HepG2 (cell line): ENCODE measurements at regions not wholly inside any gene's neighbourhood (a gene's known extent, or its start where the extent isn't known, plus 50 kb on each side); places are given as distances from the start of the nearest gene placed in this dataset.

ENCODE experiments used
- ATAC-seq: fragments of 200-7000 bp; cut with Tn5 transposase; 3 replicates; pipeline ENCODE4 v1.9.1; 2020; ENCODE audit warnings: mild to moderate bottlenecking, moderate library complexity
- BruUV-seq: library from RNA; stranded (reverse); fragments of 400-500 nt; replicated peaks from 2 replicates; lab custom pipeline; 2021; lab: Mats Ljungman, UMichigan
- CTCF ChIA-PET: fragments of 300-600 bp; formaldehyde crosslinking; extraction: SDS; loops from one replicate; lab custom pipeline; 2021; ENCODE audit warnings: low total read pairs, inconsistent platforms, low intra/inter-chr PET ratio; lab: Yijun Ruan, JAX
- POLR2A ChIA-PET: fragments of 350-600 bp; sonication (Branson Sonifier 250); formaldehyde crosslinking; loops from one replicate; lab custom pipeline; 2020; ENCODE audit warnings: antibody characterized with exemption, inconsistent platforms; lab: Yijun Ruan, JAX
- DNase-seq: peaks from one replicate; pipeline ENCODE4 v3.0.0-alpha.2; 2015; ENCODE audit warnings: low spot score
- FAIRE-seq: peaks from 3 replicates; lab custom pipeline; 2011; peaks lifted over from hg19 to GRCh38; lab: Jason Lieb, UNC
- H2AFZ ChIP-seq: one replicate; pipeline ENCODE4 v1.6.1; 2011; ENCODE audit warnings: low read length, inconsistent platforms
- H3K27ac ChIP-seq: fragments of 300-600 bp; 3 replicates; pipeline ENCODE4 v1.8.0; 2011; ENCODE audit warnings: mixed run types, mild to moderate bottlenecking, mixed read lengths, low read length, inconsistent platforms; ENCODE audit not compliant: insufficient read depth; ENCODE audit errors: extremely low read length
- H3K27me3 ChIP-seq, 2 experiments: fragments of 200-600 bp in 1 of 2; 2 replicates in 1 of 2; 3 replicates in 1 of 2; pipeline versions ENCODE4 v1.6.0 to v1.8.0; 2011; ENCODE audit warnings: low read length in 2 of 2, mild to moderate bottlenecking in 2 of 2, moderate library complexity in 2 of 2, inconsistent platforms in 1 of 2; ENCODE audit not compliant: insufficient read depth in 2 of 2, control insufficient read depth in 1 of 2
- H3K36me3 ChIP-seq, 2 experiments: fragments of 200-600 bp in 1 of 2; replicated peaks in 1 of 2; 2 replicates in 1 of 2; 3 replicates in 1 of 2; pipeline versions ENCODE4 v1.5.1 to v1.8.0; 2011; ENCODE audit warnings: low read length in 2 of 2, inconsistent platforms in 1 of 2; ENCODE audit not compliant: insufficient read depth in 2 of 2, control insufficient read depth in 1 of 2
- H3K4me1 ChIP-seq: 2 replicates; pipeline ENCODE4 v1.5.1; 2012; ENCODE audit warnings: low read length, inconsistent platforms; ENCODE audit not compliant: insufficient read depth
- H3K4me2 ChIP-seq: 2 replicates; pipeline ENCODE4 v1.6.0; 2011; ENCODE audit warnings: low read depth, low read length, inconsistent platforms
- H3K4me3 ChIP-seq, 3 experiments: fragments of 200-600 bp in 1 of 3; sonication (generic), shearing (Covaris generic) in 1 of 3; replicated peaks in 1 of 3; 2 replicates each; pipeline ENCODE4 v1.5.1; 2011 to 2016; ENCODE audit warnings: low read length in 3 of 3, inconsistent platforms in 2 of 3, low read depth in 2 of 3, mild to moderate bottlenecking in 2 of 3, control low read depth in 1 of 3, mixed read lengths in 1 of 3; ENCODE audit not compliant: insufficient read depth in 1 of 3
- H3K79me2 ChIP-seq: one replicate; pipeline ENCODE4 v1.6.1; 2011; ENCODE audit warnings: low read length, inconsistent platforms; ENCODE audit not compliant: insufficient read depth
- H3K9ac ChIP-seq: 2 replicates; pipeline ENCODE4 v1.6.0; 2011; ENCODE audit warnings: mild to moderate bottlenecking, low read depth, low read length, inconsistent platforms; ENCODE audit not compliant: insufficient read depth
- H3K9me3 ChIP-seq: 2 replicates; pipeline ENCODE4 v1.5.1; 2012; ENCODE audit warnings: mild to moderate bottlenecking, low read length
- H4K20me1 ChIP-seq: 2 replicates; pipeline ENCODE4 v1.6.0; 2011; ENCODE audit warnings: inconsistent platforms, mild to moderate bottlenecking, low read length, moderate library complexity; ENCODE audit not compliant: insufficient read depth
- AKAP8 ChIP-seq: sonication (generic); formaldehyde crosslinking; IDR thresholded peaks from 2 replicates; pipeline ENCODE4 v1.5.1; 2020; ENCODE audit warnings: mild to moderate bottlenecking, missing genetic modification reagents
- ATM ChIP-seq: fragments of 450-650 bp; IDR thresholded peaks from 2 replicates; pipeline ENCODE4 v1.7.1; 2017; ENCODE audit warnings: mild to moderate bottlenecking, borderline replicate concordance
- CCDC6 ChIP-seq: sonication (generic); formaldehyde crosslinking; IDR thresholded peaks from 2 replicates; pipeline ENCODE4 v1.8.1; 2022; ENCODE audit warnings: mild to moderate bottlenecking, missing genetic modification reagents, moderate library complexity
- FOSL2 ChIP-seq: sonication (generic); formaldehyde crosslinking; IDR thresholded peaks from 2 replicates; pipeline ENCODE4 v1.4.0; 2020; ENCODE audit warnings: missing genetic modification reagents
- KDM4B ChIP-seq: sonication (generic); formaldehyde crosslinking; IDR thresholded peaks from 2 replicates; pipeline ENCODE4 v1.4.0; 2020; ENCODE audit warnings: missing genetic modification reagents
- KLF15 ChIP-seq: sonication (generic); formaldehyde crosslinking; IDR thresholded peaks from 2 replicates; pipeline ENCODE4 v1.8.1; 2023; ENCODE audit warnings: borderline replicate concordance, mild to moderate bottlenecking, inconsistent platforms, missing genetic modification reagents, mixed read lengths
- KLF9 ChIP-seq: IDR thresholded peaks from 2 replicates; pipeline ENCODE4 v1.6.1; 2016; ENCODE audit warnings: low read depth
- MEIS1 ChIP-seq: sonication (generic); formaldehyde crosslinking; IDR thresholded peaks from 2 replicates; pipeline ENCODE4 v1.9.0; 2021; ENCODE audit warnings: mild to moderate bottlenecking, missing genetic modification reagents, moderate library complexity, borderline replicate concordance
- MTA3 ChIP-seq: sonication (generic); formaldehyde crosslinking; IDR thresholded peaks from 2 replicates; pipeline ENCODE4 v1.4.0; 2020; ENCODE audit warnings: missing genetic modification reagents
- NFYC ChIP-seq: IDR thresholded peaks from 2 replicates; pipeline ENCODE4 v1.6.1; 2016; ENCODE audit warnings: missing genetic modification reagents, missing compliant biosample characterization
- POGZ ChIP-seq: sonication (generic); formaldehyde crosslinking; IDR thresholded peaks from 2 replicates; pipeline ENCODE4 v1.4.0; 2020; ENCODE audit warnings: mild to moderate bottlenecking, missing genetic modification reagents
- SETDB1 ChIP-seq: sonication (generic); formaldehyde crosslinking; IDR thresholded peaks from 2 replicates; pipeline ENCODE4 v1.5.1; 2020; ENCODE audit warnings: missing genetic modification reagents, mild to moderate bottlenecking, borderline replicate concordance
- ZNF260 ChIP-seq: sonication (generic); formaldehyde crosslinking; IDR thresholded peaks from 2 replicates; pipeline ENCODE4 v1.4.0; 2020; ENCODE audit warnings: missing genetic modification reagents, low read depth, mild to moderate bottlenecking, borderline replicate concordance
- ZNF460 ChIP-seq: sonication (generic); formaldehyde crosslinking; IDR thresholded peaks from 2 replicates; pipeline ENCODE4 v1.5.1; 2020; ENCODE audit warnings: missing genetic modification reagents, mild to moderate bottlenecking, borderline replicate concordance
- ZNF567 ChIP-seq: sonication (generic); formaldehyde crosslinking; IDR thresholded peaks from 2 replicates; pipeline ENCODE4 v1.8.1; 2023; ENCODE audit warnings: mild to moderate bottlenecking, missing genetic modification reagents, borderline replicate concordance
- ZNF607 ChIP-seq: sonication (generic); formaldehyde crosslinking; IDR thresholded peaks from 2 replicates; pipeline ENCODE4 v1.5.1; 2020; ENCODE audit warnings: missing genetic modification reagents, mild to moderate bottlenecking, borderline replicate concordance
- ZNF644 ChIP-seq: IDR thresholded peaks from 2 replicates; pipeline ENCODE4 v1.6.1; 2016; ENCODE audit warnings: low read depth
- ZNF777 ChIP-seq: sonication (generic); formaldehyde crosslinking; IDR thresholded peaks from 2 replicates; pipeline ENCODE4 v1.4.0; 2020; ENCODE audit warnings: missing genetic modification reagents
- whole genome bisulfite sequencing: methylation state at CpG from one replicate; pipeline ENCODE4 v1.1.6; 2017; ENCODE audit warnings: low lambda C conversion rate; 5-methylcytosine and 5-hydroxymethylcytosine counted together
- in situ Hi-C: cut with HindIII; loops from 2 replicates; pipeline ENCODE4 v1.10.0; 2017; ENCODE audit warnings: low pct_unique_long_range_greater_than_20kb; ENCODE audit not compliant: extremely low pct_ligation_motif_present
- intact Hi-C: fragments of 100-400 bp; cut with micrococcal nuclease; formaldehyde crosslinking; loops from one replicate; pipeline ENCODE4 v1.10.0; 2022; ENCODE audit not compliant: unreplicated experiment
- TF ChIP-seq, protein P1 (sequence below): sonication (generic); formaldehyde crosslinking; IDR thresholded peaks from 2 replicates; pipeline ENCODE4 v1.4.0; 2020; ENCODE audit warnings: missing genetic modification reagents
- TF ChIP-seq, protein P2 (sequence below): sonication (generic); formaldehyde crosslinking; conservative IDR thresholded peaks from 2 replicates; pipeline ENCODE4 v1.4.0; 2020; ENCODE audit warnings: missing genetic modification reagents

DNA sequence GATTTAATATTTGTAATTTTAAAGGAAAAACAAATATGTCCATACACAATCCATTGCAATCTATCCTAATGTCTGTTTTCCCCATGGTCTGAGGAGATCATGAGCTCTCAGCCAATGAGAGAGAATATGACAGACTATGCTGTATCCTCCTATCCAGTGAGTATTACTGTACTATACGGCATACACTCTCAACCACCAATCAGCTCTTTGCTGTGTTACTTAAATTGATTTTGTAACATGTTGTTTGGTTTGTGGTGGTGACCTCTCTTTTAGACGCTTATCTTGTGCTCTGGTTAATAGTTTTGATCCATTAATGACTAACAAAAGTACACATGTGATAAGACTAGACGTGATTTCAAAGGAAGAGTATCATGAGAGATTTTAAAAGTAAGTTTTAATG, 231.5 kb upstream of the FOXN3 start:
- POLR2A ChIA-PET = interaction anchor here (1.1 kb wide), 1 partner anchor 29 kb away, joined by 4 read pairs; no protein-coding TSS in a partner anchor
- Histone ChIP-seq H2AFZ (no peak overlapping the region), H3K36me3 (no peaks in the 10 kb centered on the region), H3K27me3 (no peaks in the 10 kb centered on the region), H3K79me2 (no peaks in the 10 kb centered on the region), H3K4me3 (no peak overlapping the region), H3K9me3 (no peaks in the 10 kb centered on the region), H3K4me2 (no peak overlapping the region), H3K9ac (no peak overlapping the region), H3K27ac (no peak overlapping the region), H4K20me1 (no peaks in the 10 kb centered on the region), H3K4me1 (peaks cover 18% of the 10 kb centered on the region)
- ATAC-seq (peak; percentile 78), FAIRE-seq (no peak), DNase-seq (peak; percentile 20)
- intact Hi-C loops (no loop called here), in situ Hi-C loops (no loop called here)
- CTCF ChIA-PET = no interaction called here
- 1% methylated on average over 3 of the region's 3 CpGs for WGBS
- no TSS peak for BruUV-seq
- TF ChIP-seq ZNF460 = no peak
- no peak for TF ChIP-seq KLF15 (CRISPR knock-in tag)
- TF ChIP-seq KLF9 (CRISPR knock-in tag) = no peak
- TF ChIP-seq CCDC6 (CRISPR knock-in tag) = no peak
- no peak for TF ChIP-seq FOSL2
- no peak for TF ChIP-seq ZNF607 (CRISPR knock-in tag)
- TF ChIP-seq POGZ (CRISPR knock-in tag) = peak; percentile 23; the same call in 1 of the 2 replicates
- TF ChIP-seq ZNF644 (CRISPR knock-in tag) = no peak
- no peak for TF ChIP-seq ZNF777 (CRISPR knock-in tag)
- TF ChIP-seq NFYC (CRISPR knock-in tag) = peak; percentile 61
- no peak for TF ChIP-seq ZNF567 (CRISPR knock-in tag)
- no peak for TF ChIP-seq SETDB1
- no peak for TF ChIP-seq MEIS1 (CRISPR knock-in tag)
- no peak for TF ChIP-seq MTA3 (CRISPR knock-in tag)
- no peak for TF ChIP-seq ZNF260 (CRISPR knock-in tag)
- no peak for TF ChIP-seq ATM
- TF ChIP-seq AKAP8 (CRISPR knock-in tag) = no peak
- TF ChIP-seq, protein P1, sequence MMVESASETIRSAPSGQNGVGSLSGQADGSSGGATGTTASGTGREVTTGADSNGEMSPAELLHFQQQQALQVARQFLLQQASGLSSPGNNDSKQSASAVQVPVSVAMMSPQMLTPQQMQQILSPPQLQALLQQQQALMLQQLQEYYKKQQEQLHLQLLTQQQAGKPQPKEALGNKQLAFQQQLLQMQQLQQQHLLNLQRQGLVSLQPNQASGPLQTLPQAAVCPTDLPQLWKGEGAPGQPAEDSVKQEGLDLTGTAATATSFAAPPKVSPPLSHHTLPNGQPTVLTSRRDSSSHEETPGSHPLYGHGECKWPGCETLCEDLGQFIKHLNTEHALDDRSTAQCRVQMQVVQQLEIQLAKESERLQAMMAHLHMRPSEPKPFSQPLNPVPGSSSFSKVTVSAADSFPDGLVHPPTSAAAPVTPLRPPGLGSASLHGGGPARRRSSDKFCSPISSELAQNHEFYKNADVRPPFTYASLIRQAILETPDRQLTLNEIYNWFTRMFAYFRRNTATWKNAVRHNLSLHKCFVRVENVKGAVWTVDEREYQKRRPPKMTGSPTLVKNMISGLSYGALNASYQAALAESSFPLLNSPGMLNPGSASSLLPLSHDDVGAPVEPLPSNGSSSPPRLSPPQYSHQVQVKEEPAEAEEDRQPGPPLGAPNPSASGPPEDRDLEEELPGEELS (CRISPR knock-in tag) = no peak
- no peak for TF ChIP-seq KDM4B
- TF ChIP-seq, protein P2, sequence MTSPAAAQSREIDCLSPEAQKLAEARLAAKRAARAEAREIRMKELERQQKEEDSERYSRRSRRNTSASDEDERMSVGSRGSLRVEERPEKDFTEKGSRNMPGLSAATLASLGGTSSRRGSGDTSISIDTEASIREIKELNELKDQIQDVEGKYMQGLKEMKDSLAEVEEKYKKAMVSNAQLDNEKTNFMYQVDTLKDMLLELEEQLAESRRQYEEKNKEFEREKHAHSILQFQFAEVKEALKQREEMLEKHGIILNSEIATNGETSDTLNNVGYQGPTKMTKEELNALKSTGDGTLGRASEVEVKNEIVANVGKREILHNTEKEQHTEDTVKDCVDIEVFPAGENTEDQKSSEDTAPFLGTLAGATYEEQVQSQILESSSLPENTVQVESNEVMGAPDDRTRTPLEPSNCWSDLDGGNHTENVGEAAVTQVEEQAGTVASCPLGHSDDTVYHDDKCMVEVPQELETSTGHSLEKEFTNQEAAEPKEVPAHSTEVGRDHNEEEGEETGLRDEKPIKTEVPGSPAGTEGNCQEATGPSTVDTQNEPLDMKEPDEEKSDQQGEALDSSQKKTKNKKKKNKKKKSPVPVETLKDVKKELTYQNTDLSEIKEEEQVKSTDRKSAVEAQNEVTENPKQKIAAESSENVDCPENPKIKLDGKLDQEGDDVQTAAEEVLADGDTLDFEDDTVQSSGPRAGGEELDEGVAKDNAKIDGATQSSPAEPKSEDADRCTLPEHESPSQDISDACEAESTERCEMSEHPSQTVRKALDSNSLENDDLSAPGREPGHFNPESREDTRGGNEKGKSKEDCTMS (CRISPR knock-in tag) = no peak
